ENCODE measurements at regions not wholly inside any gene's neighbourhood (a gene's known extent, or its start where the extent isn't known, plus 50 kb on each side); places are given as distances from the start of the nearest gene placed in this dataset.

- TF ChIP-seq, protein P1, sequence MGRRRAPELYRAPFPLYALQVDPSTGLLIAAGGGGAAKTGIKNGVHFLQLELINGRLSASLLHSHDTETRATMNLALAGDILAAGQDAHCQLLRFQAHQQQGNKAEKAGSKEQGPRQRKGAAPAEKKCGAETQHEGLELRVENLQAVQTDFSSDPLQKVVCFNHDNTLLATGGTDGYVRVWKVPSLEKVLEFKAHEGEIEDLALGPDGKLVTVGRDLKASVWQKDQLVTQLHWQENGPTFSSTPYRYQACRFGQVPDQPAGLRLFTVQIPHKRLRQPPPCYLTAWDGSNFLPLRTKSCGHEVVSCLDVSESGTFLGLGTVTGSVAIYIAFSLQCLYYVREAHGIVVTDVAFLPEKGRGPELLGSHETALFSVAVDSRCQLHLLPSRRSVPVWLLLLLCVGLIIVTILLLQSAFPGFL (CRISPR knock-in tag; IDR thresholded peaks at IDR 0.05; ENCODE audit: borderline replicate concordance): no peak
- TF ChIP-seq NFE2L1 (CRISPR knock-in tag; IDR thresholded peaks at IDR 0.05) (no peak), ATF6 (CRISPR knock-in tag; IDR thresholded peaks at IDR 0.05) (no peak), ZNF416 (CRISPR knock-in tag; IDR thresholded peaks at IDR 0.05) (no peak), ELF4 (CRISPR knock-in tag; IDR thresholded peaks at IDR 0.05; ENCODE audit: low read depth) (no peak), SP1 (CRISPR knock-in tag; conservative IDR thresholded peaks at IDR 0.05) (no peak), KAT7 (CRISPR knock-in tag; IDR thresholded peaks at IDR 0.05; ENCODE audit: borderline replicate concordance) (no peak), JUN (CRISPR knock-in tag; IDR thresholded peaks at IDR 0.05) (no peak)
- TF ChIP-seq, protein P2, sequence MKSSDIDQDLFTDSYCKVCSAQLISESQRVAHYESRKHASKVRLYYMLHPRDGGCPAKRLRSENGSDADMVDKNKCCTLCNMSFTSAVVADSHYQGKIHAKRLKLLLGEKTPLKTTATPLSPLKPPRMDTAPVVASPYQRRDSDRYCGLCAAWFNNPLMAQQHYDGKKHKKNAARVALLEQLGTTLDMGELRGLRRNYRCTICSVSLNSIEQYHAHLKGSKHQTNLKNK (CRISPR knock-in tag; IDR thresholded peaks at IDR 0.05): no peak
- TF ChIP-seq, protein P3, sequence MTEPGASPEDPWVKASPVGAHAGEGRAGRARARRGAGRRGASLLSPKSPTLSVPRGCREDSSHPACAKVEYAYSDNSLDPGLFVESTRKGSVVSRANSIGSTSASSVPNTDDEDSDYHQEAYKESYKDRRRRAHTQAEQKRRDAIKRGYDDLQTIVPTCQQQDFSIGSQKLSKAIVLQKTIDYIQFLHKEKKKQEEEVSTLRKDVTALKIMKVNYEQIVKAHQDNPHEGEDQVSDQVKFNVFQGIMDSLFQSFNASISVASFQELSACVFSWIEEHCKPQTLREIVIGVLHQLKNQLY (CRISPR knock-in tag; IDR thresholded peaks at IDR 0.05): no peak
- TF ChIP-seq, protein P4, sequence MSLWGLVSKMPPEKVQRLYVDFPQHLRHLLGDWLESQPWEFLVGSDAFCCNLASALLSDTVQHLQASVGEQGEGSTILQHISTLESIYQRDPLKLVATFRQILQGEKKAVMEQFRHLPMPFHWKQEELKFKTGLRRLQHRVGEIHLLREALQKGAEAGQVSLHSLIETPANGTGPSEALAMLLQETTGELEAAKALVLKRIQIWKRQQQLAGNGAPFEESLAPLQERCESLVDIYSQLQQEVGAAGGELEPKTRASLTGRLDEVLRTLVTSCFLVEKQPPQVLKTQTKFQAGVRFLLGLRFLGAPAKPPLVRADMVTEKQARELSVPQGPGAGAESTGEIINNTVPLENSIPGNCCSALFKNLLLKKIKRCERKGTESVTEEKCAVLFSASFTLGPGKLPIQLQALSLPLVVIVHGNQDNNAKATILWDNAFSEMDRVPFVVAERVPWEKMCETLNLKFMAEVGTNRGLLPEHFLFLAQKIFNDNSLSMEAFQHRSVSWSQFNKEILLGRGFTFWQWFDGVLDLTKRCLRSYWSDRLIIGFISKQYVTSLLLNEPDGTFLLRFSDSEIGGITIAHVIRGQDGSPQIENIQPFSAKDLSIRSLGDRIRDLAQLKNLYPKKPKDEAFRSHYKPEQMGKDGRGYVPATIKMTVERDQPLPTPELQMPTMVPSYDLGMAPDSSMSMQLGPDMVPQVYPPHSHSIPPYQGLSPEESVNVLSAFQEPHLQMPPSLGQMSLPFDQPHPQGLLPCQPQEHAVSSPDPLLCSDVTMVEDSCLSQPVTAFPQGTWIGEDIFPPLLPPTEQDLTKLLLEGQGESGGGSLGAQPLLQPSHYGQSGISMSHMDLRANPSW (CRISPR knock-in tag; conservative IDR thresholded peaks at IDR 0.05; ENCODE audit: low read depth): no peak
These were observed 125.0 kb downstream of the TRMT11 start (continued) for GRCh38 chr6:126111327-126111726.

DNA sequence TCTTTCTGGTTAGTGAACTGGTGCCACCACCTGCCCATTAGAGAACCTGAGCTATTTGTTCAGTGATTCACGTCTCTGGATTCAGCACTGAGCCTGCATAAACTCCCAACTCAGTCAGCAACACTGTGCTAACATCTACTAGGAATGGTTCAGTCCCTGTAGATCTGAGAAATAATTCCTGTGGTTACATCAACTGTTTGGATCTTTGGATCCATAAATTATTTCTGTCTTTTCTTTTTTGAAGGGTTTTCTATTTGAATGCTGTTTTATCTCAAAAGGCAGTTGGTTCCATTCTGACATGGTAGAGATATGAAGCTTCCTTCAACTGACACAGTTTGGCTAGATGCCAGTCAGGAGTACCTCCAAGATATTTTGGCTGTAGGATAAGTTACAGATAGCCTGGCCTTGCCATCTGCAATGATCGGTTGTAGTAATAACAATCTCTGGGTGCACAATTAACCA, 125.9 kb downstream of the TRMT11 start:
- no peak overlapping the region for H3K4me3 Mint-ChIP-seq
- peaks cover 22% of the 10 kb centered on the region for H3K4me1 Mint-ChIP-seq
- no peaks in the 10 kb centered on the region for H3K27me3 Mint-ChIP-seq (ENCODE audit: low read depth)
- TF ChIP-seq, protein P5, sequence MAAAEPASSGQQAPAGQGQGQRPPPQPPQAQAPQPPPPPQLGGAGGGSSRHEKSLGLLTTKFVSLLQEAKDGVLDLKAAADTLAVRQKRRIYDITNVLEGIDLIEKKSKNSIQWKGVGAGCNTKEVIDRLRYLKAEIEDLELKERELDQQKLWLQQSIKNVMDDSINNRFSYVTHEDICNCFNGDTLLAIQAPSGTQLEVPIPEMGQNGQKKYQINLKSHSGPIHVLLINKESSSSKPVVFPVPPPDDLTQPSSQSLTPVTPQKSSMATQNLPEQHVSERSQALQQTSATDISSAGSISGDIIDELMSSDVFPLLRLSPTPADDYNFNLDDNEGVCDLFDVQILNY (CRISPR knock-in tag; IDR thresholded peaks at IDR 0.05): no peak
- TF ChIP-seq ZNF423 (CRISPR knock-in tag; IDR thresholded peaks at IDR 0.05) (no peak), ATF2 (CRISPR knock-in tag; IDR thresholded peaks at IDR 0.05; ENCODE audit: borderline replicate concordance, low read depth) (no peak), SP1 (CRISPR knock-in tag; conservative IDR thresholded peaks at IDR 0.05) (no peak), ETV6 (CRISPR knock-in tag; IDR thresholded peaks at IDR 0.05) (no peak), SMAD4 (CRISPR knock-in tag; IDR thresholded peaks at IDR 0.05) (no peak)
- TF ChIP-seq, protein P6, sequence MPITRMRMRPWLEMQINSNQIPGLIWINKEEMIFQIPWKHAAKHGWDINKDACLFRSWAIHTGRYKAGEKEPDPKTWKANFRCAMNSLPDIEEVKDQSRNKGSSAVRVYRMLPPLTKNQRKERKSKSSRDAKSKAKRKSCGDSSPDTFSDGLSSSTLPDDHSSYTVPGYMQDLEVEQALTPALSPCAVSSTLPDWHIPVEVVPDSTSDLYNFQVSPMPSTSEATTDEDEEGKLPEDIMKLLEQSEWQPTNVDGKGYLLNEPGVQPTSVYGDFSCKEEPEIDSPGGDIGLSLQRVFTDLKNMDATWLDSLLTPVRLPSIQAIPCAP (CRISPR knock-in tag; IDR thresholded peaks at IDR 0.05): no peak
- H3K36me3 Mint-ChIP-seq: no peaks in the 10 kb centered on the region
- POLR2A ChIA-PET: no interaction called here
- H3K9me3 Mint-ChIP-seq: no peaks in the 10 kb centered on the region
- CTCF ChIA-PET: interaction anchor here (1.0 kb wide), 1 partner anchor 79 kb away, joined by 4 read pairs; no protein-coding TSS in a partner anchor
- H3K27ac Mint-ChIP-seq: no peak overlapping the region
- no peak for DNase-seq (ENCODE audit: low spot score)
- ATAC-seq: no peak

Measured in WTC11 (cell line).